Fibroblast of skin of back (primary cell): ENCODE measurements at regions not wholly inside any gene's neighbourhood (a gene's known extent, or its start where the extent isn't known, plus 50 kb on each side); places are given as distances from the start of the nearest gene placed in this dataset.
"Not testable (repeated sequence)": the region's sequence is repeated elsewhere in the genome, so short reads cannot be mapped to it uniquely, and the experiment has no call there.

Experiments
- DNase-seq: peaks from one replicate; pipeline ENCODE4 v3.0.0-alpha.2; 2013

- peak; percentile 84 for DNase-seq
Observed at GRCh38 chr2:82790206-82791021, 1668.7 kb downstream of the SUCLG1 start.

DNA sequence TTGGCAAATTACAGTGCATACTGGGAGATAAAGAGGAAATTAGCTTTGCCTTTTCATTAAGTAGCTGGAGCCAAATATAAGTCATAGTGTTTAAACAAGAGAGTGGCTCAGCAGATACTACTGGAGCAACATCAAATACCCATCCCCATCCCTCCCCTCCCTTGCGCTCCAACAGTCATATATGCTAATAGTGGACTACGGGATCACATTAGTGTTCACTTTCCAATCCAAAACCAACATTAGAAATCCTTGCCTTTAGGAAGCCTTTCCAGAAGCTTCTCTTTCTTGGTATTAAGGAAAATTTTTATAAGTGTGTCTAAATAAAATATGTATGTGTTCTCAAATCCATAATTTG, 1669.3 kb downstream of the SUCLG1 start:
- no peak for DNase-seq

DNA sequence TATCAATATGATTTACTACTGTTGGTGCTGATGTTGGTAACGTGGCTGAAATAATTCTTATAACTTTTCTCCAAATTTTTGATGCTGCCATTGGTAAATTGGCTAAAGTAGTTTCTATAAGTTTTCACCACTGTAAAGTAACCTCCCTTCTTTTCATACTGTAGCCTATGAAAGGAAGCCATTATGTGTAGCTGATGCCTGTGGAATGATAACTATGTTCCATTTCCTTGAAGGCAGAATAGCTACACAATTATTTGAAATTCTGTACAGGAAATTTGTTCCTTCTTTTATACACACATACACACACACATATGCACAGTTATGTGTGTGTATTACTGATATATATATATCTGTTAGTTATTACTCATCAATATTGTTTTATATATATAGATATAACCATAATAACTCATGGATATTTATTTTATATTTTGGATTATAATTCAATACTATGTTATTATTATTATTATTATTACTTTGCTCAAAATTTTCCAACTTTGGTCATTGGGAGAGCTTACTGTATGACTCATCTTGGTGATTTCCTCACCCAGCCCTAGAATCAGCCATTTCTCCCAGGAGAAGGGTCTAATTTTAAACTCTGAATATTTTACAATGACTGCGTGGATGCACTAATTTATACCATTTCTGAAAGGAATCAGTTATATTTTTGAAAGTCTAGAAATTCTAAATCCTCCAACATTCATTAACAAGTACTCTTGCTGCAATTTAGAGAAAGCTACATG, 1677.7 kb downstream of the SUCLG1 start:
- peak; percentile 51 for DNase-seq

DNA sequence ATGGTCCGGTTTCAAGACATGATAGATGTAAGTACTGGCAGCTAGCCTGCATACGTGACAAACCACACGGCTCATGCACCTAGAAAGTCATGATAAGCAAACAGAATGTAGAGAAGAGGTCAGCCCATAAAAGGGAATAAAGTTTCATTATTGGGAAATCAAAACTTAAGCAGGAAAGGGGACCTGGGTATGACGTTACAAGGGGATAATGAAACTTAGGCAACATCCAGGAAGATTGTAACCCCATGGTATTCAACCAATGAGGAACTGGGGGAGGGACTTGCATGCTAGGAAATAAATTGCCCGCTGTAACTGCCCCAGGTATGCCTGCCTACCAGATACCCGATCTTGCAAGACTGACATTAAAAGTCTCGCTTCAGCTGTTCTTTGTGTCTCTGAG, 1679.0 kb downstream of the SUCLG1 start:
- DNase-seq: no peak

DNA sequence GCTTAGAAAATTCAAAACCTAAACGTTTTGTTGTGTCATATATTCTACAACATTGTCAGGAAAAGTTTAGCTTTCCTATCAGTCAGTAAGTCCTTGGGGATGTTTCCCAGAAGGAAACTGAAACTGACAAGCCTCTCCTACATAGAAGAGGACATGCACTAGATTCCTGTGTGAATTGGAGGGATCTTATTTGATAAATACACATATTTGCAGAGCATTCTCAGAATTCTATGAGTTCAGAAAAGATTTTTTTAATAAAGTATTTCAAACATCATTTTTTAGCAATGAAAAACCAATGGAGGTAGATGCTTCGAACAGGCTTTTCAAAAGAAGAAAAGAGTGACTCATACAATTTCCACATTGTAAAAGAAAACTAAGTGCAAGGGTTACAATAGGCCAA, 1706.7 kb downstream of the SUCLG1 start:
- peak; percentile 33 for DNase-seq

- DNase-seq: peak; percentile 2
Observed at GRCh38 chr2:82748653-82749052, 1710.4 kb downstream of the SUCLG1 start.

- no peak for DNase-seq
Observed at GRCh38 chr2:82740527-82740926, 1718.6 kb downstream of the SUCLG1 start.

DNA sequence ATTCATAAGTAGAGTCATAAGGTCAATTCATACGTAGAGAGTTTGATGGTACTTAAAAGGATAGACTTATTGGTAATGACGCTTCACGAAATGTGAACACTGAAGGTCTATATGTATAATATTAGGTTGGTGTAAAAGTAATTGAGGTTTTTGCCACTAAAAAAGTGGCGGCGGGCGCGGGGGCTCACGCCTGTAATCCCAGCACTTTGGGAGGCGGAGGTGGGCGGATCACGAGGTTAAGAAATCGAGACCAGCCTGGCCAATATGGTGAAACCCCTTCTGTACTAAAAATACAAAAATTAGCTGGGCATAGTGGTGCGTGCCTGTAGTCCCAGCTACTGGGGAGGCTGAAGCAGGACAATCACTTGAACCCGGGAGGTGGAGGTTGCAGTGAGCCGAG, 1721.1 kb downstream of the SUCLG1 start:
- DNase-seq: not testable (repeated sequence)

- no peak for DNase-seq
Observed at GRCh38 chr2:82735336-82735735, 1723.7 kb downstream of the SUCLG1 start.

GRCh38 chr2:82731824-82732223, 1727.3 kb downstream of the SUCLG1 start:
- no peak for DNase-seq

GRCh38 chr2:82730811-82731210, 1728.3 kb downstream of the SUCLG1 start:
- DNase-seq: peak; percentile 60

GRCh38 chr2:82728090-82728489, 1731.0 kb downstream of the SUCLG1 start:
- no peak for DNase-seq

- no peak for DNase-seq
Observed at GRCh38 chr2:82708681-82709080, 1750.4 kb downstream of the SUCLG1 start.

DNA sequence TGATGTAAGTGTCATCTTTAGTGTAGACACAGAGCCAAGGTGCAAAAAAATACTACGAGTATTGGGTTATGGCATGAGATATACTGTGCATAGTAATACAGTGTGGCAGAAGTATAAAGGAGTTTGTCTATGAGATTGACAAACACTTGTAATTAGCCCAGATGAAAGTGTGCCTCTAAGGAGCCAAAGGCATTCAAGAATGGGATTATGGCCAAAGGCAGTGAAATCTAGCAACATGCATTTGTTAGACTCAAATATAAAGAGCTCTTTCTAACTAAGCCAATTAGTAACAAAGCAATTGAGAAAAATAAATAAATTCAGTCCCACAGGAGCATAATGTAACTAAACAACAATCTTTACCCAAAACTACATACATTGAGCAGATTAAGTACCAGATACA, 1761.8 kb downstream of the SUCLG1 start:
- DNase-seq: no peak

DNA sequence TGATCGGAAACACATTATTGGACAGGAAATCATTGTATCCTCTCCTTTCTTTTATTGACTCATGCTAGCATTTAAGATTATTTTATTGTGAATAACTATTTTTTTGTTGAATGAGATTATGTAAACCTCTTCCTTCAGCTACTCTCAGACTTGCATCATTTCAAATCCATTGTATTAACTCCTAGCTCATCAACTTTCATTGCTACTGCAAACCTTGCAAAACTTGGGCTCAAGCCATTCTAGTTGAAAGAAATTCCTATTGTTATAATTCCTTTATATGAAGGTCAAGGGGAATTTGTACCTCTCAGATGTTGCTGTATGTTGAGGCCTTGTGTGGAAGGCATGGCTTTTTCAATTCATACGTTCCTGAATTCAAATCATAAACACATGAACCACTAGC, 1764.6 kb downstream of the SUCLG1 start:
- no peak for DNase-seq

GRCh38 chr2:82690757-82691411, 1768.2 kb downstream of the SUCLG1 start:
- no peak for DNase-seq

DNA sequence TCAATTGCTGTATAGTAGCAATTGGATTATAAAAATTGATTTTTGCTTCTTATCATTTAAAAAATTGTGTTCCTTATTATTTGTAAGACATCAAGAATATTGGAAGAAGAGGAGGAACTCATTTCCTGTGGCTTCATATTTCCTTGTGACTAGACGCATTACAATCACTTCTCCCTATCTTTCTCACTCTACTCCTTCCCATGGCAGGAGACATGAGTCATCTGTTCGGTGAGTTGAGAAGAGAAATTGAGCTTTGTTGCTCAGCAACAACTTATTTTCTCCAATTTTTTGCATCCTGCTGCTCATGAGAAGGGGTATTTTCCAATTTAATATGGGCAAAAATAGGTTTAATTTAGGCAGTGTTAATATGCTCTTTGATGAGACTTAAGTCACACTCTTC, 1783.9 kb downstream of the SUCLG1 start:
- DNase-seq: peak; percentile 53

GRCh38 chr2:82674652-82675051, 1784.4 kb downstream of the SUCLG1 start:
- DNase-seq: no peak

GRCh38 chr2:82667491-82667890, 1791.6 kb downstream of the SUCLG1 start:
- no peak for DNase-seq

- DNase-seq: no peak
Observed at GRCh38 chr2:82665691-82666090, 1793.4 kb downstream of the SUCLG1 start.

DNA sequence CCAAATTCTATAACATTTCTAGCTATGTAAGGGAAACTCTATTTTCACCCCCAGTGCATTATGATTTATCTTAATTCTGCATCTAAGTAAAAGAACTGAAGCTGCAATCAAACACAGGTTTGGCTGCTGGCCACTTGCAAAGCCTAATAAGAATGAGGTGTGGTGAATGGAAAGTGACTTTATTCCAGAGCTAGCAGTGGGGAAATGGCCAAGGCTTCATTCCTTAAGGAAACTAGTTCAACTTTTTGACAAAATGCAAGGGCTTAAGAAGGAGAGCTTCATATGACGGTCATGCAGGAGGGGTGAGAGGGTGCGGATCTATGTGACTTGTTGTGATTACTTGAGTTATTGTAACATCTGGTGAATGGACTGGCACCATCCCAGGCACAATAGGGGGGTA, 1802.0 kb downstream of the SUCLG1 start:
- no peak for DNase-seq

GRCh38 chr2:82656420-82656819, 1802.7 kb downstream of the SUCLG1 start:
- no peak for DNase-seq

DNA sequence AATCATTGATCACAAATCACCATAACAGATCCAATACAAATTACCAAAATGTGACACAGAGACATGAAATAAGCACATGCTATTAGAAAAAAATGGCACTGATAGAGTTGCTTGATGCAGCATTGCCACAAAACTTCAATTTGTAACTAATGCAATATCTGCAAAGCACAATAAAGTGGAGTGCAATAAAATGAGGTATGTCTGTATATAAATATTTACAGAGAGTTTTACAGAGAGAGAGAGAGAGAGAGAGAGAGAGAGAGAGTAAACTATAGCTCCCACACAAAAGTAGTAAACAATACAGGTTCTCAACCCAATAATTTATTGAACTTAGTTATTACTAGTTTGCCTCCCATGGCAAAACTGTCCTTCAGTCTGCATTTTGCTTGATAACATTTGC, 1807.0 kb downstream of the SUCLG1 start:
- DNase-seq: no peak

- peak; percentile 16 for DNase-seq
Observed at GRCh38 chr2:82650038-82650437, 1809.0 kb downstream of the SUCLG1 start.
